Ovary (tissue), 7 donors: ENCODE measurements at regions not wholly inside any gene's neighbourhood (a gene's known extent, or its start where the extent isn't known, plus 50 kb on each side); places are given as distances from the start of the nearest gene placed in this dataset.

Source experiments
- DNase-seq, 5 donors: peaks; one replicate each; pipeline ENCODE4 v3.0.0-alpha.2; 2019 to 2020
- H3K27ac ChIP-seq, 2 donors: fragments of 200-600 bp; one replicate each; pipeline versions ENCODE4 v1.5.1 to v1.8.0; 2019 to 2022
- H3K27me3 ChIP-seq: fragments of 200-600 bp; one replicate; pipeline ENCODE4 v1.8.0; 2022
- H3K36me3 ChIP-seq: fragments of 200-600 bp; sonication (generic); one replicate; pipeline ENCODE4 v1.5.1; 2019
- H3K4me1 ChIP-seq: one replicate; pipeline ENCODE4 v1.8.1; 2013; ENCODE audit warnings: mild to moderate bottlenecking, moderate library complexity; ENCODE audit not compliant: insufficient read depth
- H3K4me3 ChIP-seq: fragments of 200-600 bp; sonication (generic); one replicate; pipeline ENCODE4 v1.5.1; 2017
- H3K9me3 ChIP-seq, 2 donors: fragments of 200-600 bp in 1 of 2; sonication (generic) in 1 of 2; one replicate each; pipeline versions ENCODE4 v1.5.1 to v1.8.1; 2013 to 2019; ENCODE audit warnings: mild to moderate bottlenecking in 1 of 2, moderate library complexity in 1 of 2
- EP300 ChIP-seq: sonication (generic); formaldehyde crosslinking; IDR thresholded peaks from one replicate; pipeline ENCODE4 v1.6.1; 2017; ENCODE audit warnings: antibody characterized with exemption
- POLR2A ChIP-seq: fragments of 450-650 bp; IDR thresholded peaks from one replicate; pipeline ENCODE4 v1.6.1; 2017; ENCODE audit warnings: antibody characterized with exemption, mild to moderate bottlenecking, moderate library complexity
- WGBS, 3 donors: extraction: QIAGEN DNeasy Blood & Tissue Kit in 1 of 3; methylation state at CpG; one replicate each; pipeline versions ENCODE4 v1.1.5 to v1.1.7; 2013 to 2017; 5-methylcytosine and 5-hydroxymethylcytosine counted together
- intact Hi-C, 4 donors: fragments of 100-400 bp; cut with DNase I; formaldehyde crosslinking; loops; one replicate each; pipeline versions ENCODE4 v1.11.0 to v1.15.1; 2022 to 2023
- TF ChIP-seq, protein P1 (sequence below), 3 donors: fragments of 450-650 bp in 2 of 3; fragments of 200-600 bp in 1 of 3; IDR thresholded peaks; one replicate each; pipeline versions ENCODE4 v1.5.1 to v1.8.0; 2016 to 2022; ENCODE audit warnings: antibody characterized with exemption in 3 of 3, mild to moderate bottlenecking in 1 of 3
- donor health status: DM: no; HTN: no; CAD: no; lungs with moderate emphysema.
- donor health status: DM: no; HTN: no; CAD: no.
- donor health status: Bipolar disorder and iron deficiency.
- donor health status: DM: no; HTN: no; CAD: no.
- donor health status: DM: yes; HTN: yes; CAD: no.

DNA sequence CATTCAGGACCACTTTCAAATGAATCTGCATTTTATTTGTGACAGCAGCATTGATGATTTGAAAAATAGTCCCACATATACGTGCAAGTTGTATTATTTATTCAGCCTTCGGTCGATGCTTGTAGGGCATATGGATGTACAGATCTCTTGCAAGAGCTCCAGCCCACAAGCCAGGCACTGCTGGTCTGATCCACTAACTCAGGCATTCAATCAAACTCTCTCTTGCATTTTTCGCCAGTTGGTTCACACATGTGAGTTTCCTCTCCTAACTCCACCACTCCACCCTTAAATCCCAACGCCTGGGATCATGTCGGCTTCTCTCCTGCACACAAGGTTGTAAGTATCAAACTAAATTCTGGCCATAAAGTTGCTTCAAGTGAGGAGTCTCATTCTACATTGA is 318.7 kb downstream of the CYP26B1 start:
- no peak overlapping the region for H3K4me3 ChIP-seq
- H3K4me1 ChIP-seq = no peaks in the 10 kb centered on the region
- H3K27ac ChIP-seq = no peak overlapping the region
- H3K9me3 ChIP-seq = no peaks in the 10 kb centered on the region
- intact Hi-C loops = no loop called here
- no peak for DNase-seq
- 87 to 93% (median 88%) methylated on average over 6 of the region's 6 CpGs for WGBS, 3 donors
- TF ChIP-seq EP300 (no peak), POLR2A (no peak)
- TF ChIP-seq, protein P1, sequence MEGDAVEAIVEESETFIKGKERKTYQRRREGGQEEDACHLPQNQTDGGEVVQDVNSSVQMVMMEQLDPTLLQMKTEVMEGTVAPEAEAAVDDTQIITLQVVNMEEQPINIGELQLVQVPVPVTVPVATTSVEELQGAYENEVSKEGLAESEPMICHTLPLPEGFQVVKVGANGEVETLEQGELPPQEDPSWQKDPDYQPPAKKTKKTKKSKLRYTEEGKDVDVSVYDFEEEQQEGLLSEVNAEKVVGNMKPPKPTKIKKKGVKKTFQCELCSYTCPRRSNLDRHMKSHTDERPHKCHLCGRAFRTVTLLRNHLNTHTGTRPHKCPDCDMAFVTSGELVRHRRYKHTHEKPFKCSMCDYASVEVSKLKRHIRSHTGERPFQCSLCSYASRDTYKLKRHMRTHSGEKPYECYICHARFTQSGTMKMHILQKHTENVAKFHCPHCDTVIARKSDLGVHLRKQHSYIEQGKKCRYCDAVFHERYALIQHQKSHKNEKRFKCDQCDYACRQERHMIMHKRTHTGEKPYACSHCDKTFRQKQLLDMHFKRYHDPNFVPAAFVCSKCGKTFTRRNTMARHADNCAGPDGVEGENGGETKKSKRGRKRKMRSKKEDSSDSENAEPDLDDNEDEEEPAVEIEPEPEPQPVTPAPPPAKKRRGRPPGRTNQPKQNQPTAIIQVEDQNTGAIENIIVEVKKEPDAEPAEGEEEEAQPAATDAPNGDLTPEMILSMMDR (IDR thresholded peaks at IDR 0.05) = no peak
- H3K27me3 ChIP-seq = no peaks in the 10 kb centered on the region
- H3K36me3 ChIP-seq = no peaks in the 10 kb centered on the region

DNA sequence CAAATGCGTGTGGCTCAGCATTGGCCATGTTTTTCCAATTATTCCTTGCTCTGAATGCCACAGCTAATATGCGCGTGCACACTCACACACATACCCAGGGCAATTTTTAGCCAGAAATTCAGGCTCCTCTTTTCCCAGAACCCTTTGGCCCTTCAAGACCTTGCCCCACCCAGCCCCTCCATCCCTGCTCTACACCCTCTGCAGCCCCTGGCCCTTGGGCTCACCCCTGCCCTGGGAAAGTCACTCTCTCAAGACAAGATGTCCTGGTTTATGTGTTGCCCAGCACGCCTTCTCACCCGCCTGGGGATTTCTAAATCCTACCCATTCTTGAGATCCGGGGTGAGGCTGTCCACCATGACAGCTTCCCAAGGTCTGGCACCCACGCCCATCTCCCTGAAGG is 319.7 kb downstream of the CYP26B1 start:
- H3K4me3 ChIP-seq = no peak overlapping the region
- DNase-seq = no peak
- H3K9me3 ChIP-seq = no peaks in the 10 kb centered on the region
- intact Hi-C loops = no loop called here
- no peaks in the 10 kb centered on the region for H3K27me3 ChIP-seq
- 89 to 93% (median 93%) methylated on average over 7 of the region's 7 CpGs for WGBS, 3 donors
- H3K36me3 ChIP-seq = no peaks in the 10 kb centered on the region
- H3K27ac ChIP-seq = no peak overlapping the region
- TF ChIP-seq POLR2A = no peak
- no peak for TF ChIP-seq EP300
- TF ChIP-seq, protein P1 (IDR thresholded peaks at IDR 0.05) = no peak
- no peaks in the 10 kb centered on the region for H3K4me1 ChIP-seq

DNA sequence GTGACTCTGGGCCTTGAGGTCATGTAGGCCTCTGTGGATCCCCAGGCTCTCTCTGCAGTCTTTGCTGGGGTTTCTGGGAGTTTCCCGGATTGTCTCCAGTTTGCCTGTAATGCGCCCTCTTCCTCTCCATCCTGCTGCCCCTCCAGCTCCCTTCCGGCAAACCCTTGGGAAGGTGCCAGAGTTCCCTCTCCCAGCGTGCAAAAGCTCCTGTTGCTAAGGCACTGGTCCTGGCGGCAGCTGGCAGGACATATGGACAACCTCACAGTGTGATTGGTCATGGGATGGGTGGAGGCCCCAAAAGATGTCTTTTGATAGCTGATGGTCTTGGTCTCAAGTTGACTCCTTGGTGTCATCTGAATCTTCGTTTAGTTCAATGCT is 320.1 kb downstream of the CYP26B1 start:
- H3K9me3 ChIP-seq = no peaks in the 10 kb centered on the region
- H3K4me1 ChIP-seq = no peaks in the 10 kb centered on the region
- H3K36me3 ChIP-seq = no peaks in the 10 kb centered on the region
- intact Hi-C loops = no loop called here
- WGBS, 3 donors = 88 to 91% (median 90%) methylated on average over 6 of the region's 6 CpGs
- no peaks in the 10 kb centered on the region for H3K27me3 ChIP-seq
- DNase-seq = no peak
- no peak overlapping the region for H3K4me3 ChIP-seq
- TF ChIP-seq POLR2A (no peak), EP300 (no peak)
- TF ChIP-seq, protein P1 (IDR thresholded peaks at IDR 0.05) = no peak
- H3K27ac ChIP-seq = no peak overlapping the region

DNA sequence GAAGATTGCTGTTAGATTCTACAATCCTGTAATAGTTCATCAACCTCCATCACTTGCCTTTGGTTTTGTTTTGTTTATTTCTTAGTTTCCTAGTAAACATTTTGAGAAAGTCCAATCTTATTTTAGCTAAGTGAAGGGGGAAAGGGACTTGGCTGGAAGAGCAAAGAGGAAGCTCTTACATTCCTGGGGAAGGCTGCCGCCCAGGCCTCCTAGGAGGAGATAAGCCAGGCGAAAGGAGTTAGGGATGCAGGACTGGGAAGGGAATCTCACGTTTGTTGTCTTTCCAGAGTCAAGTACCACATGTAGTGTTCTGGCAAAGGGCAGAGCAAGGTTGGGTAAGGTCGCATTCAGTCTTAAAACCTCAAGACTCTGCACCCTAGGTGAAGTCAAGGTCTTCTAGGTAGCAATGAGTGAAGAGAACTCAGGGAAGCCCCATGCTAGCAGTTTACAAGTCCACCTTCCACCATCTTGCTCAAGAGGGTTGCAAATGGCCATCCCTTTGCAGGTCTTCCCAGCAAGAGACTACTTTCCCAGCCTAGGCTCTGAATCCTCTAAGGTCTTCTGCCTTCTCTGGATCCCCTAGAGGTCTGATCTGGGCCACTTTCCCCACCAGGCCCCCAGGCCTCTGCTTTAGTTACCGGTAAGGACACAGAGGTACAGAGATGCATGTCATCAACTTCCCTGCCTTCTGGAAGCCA is 320.7 kb downstream of the CYP26B1 start:
- Histone ChIP-seq H3K36me3 (no peaks in the 10 kb centered on the region), H3K27me3 (no peaks in the 10 kb centered on the region), H3K9me3 (no peaks in the 10 kb centered on the region), H3K27ac (no peak overlapping the region), H3K4me1 (no peaks in the 10 kb centered on the region), H3K4me3 (no peak overlapping the region)
- no peak for DNase-seq
- WGBS, 3 donors = 52 to 66% (median 61%) methylated on average over 5 of the region's 5 CpGs
- no peak for TF ChIP-seq EP300
- TF ChIP-seq, protein P1 (IDR thresholded peaks at IDR 0.05) = no peak
- no peak for TF ChIP-seq POLR2A
- intact Hi-C loops = no loop called here
